WERI-Rb-1 (cell line): ENCODE measurements at regions not wholly inside any gene's neighbourhood (a gene's known extent, or its start where the extent isn't known, plus 50 kb on each side); places are given as distances from the start of the nearest gene placed in this dataset.

Experiments used
- DNase-seq: peaks from one replicate; pipeline ENCODE4 v3.0.0-alpha.2; 2020
- H3K27ac ChIP-seq: fragments of 250-450 bp; sonication (Bioruptor Pico); 2 replicates; pipeline ENCODE4 v1.5.1; 2020; ENCODE audit warnings: mild to moderate bottlenecking, moderate library complexity
- H3K27me3 ChIP-seq: fragments of 250-450 bp; sonication (Bioruptor Pico); 2 replicates; pipeline ENCODE4 v1.5.1; 2021; ENCODE audit warnings: mild to moderate bottlenecking, low read depth, moderate library complexity; ENCODE audit not compliant: insufficient read depth, severe bottlenecking
- H3K36me3 ChIP-seq: fragments of 250-450 bp; sonication (Bioruptor Pico); 2 replicates; pipeline ENCODE4 v1.5.1; 2020; ENCODE audit warnings: mild to moderate bottlenecking, moderate library complexity
- H3K4me3 ChIP-seq: 2 replicates; pipeline ENCODE4 v1.5.1; 2011; ENCODE audit warnings: low read depth, mild to moderate bottlenecking, control low read depth, low read length
- H3K9me3 ChIP-seq: fragments of 250-450 bp; sonication (Bioruptor Pico); 2 replicates; pipeline ENCODE4 v1.5.1; 2021; ENCODE audit warnings: mild to moderate bottlenecking, moderate library complexity; ENCODE audit not compliant: severe bottlenecking
- CTCF ChIP-seq: IDR thresholded peaks from 2 replicates; pipeline ENCODE4 v1.5.1; 2011; ENCODE audit warnings: low read depth, mild to moderate bottlenecking, control low read depth, inconsistent platforms, low read length

GRCh38 chr14:101357038-101357437, 204.3 kb upstream of the DIO3 start:
- no peaks in the 10 kb centered on the region for H3K36me3 ChIP-seq
- H3K27me3 ChIP-seq = peaks cover 64% of the 10 kb centered on the region
- no peak overlapping the region for H3K27ac ChIP-seq
- no peak for TF ChIP-seq CTCF
- no peak for DNase-seq
- peaks cover 6% of the 10 kb centered on the region for H3K9me3 ChIP-seq
- H3K4me3 ChIP-seq = no peak overlapping the region

GRCh38 chr14:101357559-101358319, 203.6 kb upstream of the DIO3 start:
- Histone ChIP-seq H3K27ac (no peak overlapping the region), H3K4me3 (no peak overlapping the region), H3K27me3 (peaks cover 70% of the 10 kb centered on the region), H3K36me3 (no peaks in the 10 kb centered on the region), H3K9me3 (peaks cover 6% of the 10 kb centered on the region)
- no peak for TF ChIP-seq CTCF
- no peak for DNase-seq

- Histone ChIP-seq H3K9me3 (peaks cover 6% of the 10 kb centered on the region), H3K27ac (no peak overlapping the region), H3K27me3 (peaks cover 72% of the 10 kb centered on the region), H3K36me3 (no peaks in the 10 kb centered on the region), H3K4me3 (no peak overlapping the region)
- no peak for DNase-seq
- no peak for TF ChIP-seq CTCF
Measured at GRCh38 chr14:101358320-101359125, 202.8 kb upstream of the DIO3 start.

- Histone ChIP-seq H3K27me3 (peaks cover 73% of the 10 kb centered on the region), H3K4me3 (no peak overlapping the region), H3K36me3 (no peaks in the 10 kb centered on the region), H3K27ac (no peak overlapping the region), H3K9me3 (peaks cover 6% of the 10 kb centered on the region)
- no peak for TF ChIP-seq CTCF
- DNase-seq = peak; percentile 40
Measured at GRCh38 chr14:101359221-101360053, 201.9 kb upstream of the DIO3 start.

- no peak for TF ChIP-seq CTCF
- H3K36me3 ChIP-seq = no peaks in the 10 kb centered on the region
- H3K4me3 ChIP-seq = no peak overlapping the region
- peaks cover 6% of the 10 kb centered on the region for H3K9me3 ChIP-seq
- DNase-seq = no peak
- H3K27me3 ChIP-seq = peaks cover 81% of the 10 kb centered on the region
- H3K27ac ChIP-seq = no peak overlapping the region
Measured at GRCh38 chr14:101360054-101360911, 201.0 kb upstream of the DIO3 start.
